ENCODE measurements at regions not wholly inside any gene's neighbourhood (a gene's known extent, or its start where the extent isn't known, plus 50 kb on each side); places are given as distances from the start of the nearest gene placed in this dataset.
A peak's percentile ranks its signal among the peaks of the same experiment; 100 is the strongest.

GRCh38 chr4:153936121-153936520 is 147.2 kb upstream of the SFRP2 start:
- Histone ChIP-seq H3K27me3 (replicated peaks; ENCODE audit: insufficient read depth) (no peaks in the 10 kb centered on the region), H3K4me3 (no peak overlapping the region), H3K36me3 (no peaks in the 10 kb centered on the region), H3K4me1 (replicated peaks) (no peaks in the 10 kb centered on the region), H3K9me3 (no peaks in the 10 kb centered on the region), H3K27ac (no peak overlapping the region)
- no peak for DNase-seq (ENCODE audit: low spot score)
- intact Hi-C loops (cut with DNase I) = no loop called here
- no peak for TF ChIP-seq CTCF (IDR thresholded peaks at IDR 0.05)
- no peak for TF ChIP-seq POLR2AphosphoS5 (IDR thresholded peaks at IDR 0.05)
- no peak for TF ChIP-seq POLR2A (IDR thresholded peaks at IDR 0.05)
- 68% methylated on average over 3 of the region's 3 CpGs for WGBS

GRCh38 chr4:153934688-153935017 is 145.8 kb upstream of the SFRP2 start:
- H3K36me3 ChIP-seq = no peaks in the 10 kb centered on the region
- TF ChIP-seq POLR2AphosphoS5 (IDR thresholded peaks at IDR 0.05) (no peak), POLR2A (IDR thresholded peaks at IDR 0.05) (no peak), CTCF (IDR thresholded peaks at IDR 0.05) (no peak)
- H3K9me3 ChIP-seq = no peaks in the 10 kb centered on the region
- no peaks in the 10 kb centered on the region for H3K4me1 ChIP-seq (replicated peaks)
- no peaks in the 10 kb centered on the region for H3K27me3 ChIP-seq (replicated peaks; ENCODE audit: insufficient read depth)
- peak overlapping the region; percentile 1 to 48 for H3K27ac ChIP-seq
- DNase-seq (ENCODE audit: low spot score) = no peak
- WGBS = 66% methylated on average over 3 of the region's 3 CpGs
- H3K4me3 ChIP-seq = no peak overlapping the region
- intact Hi-C loops (cut with DNase I) = no loop called here

GRCh38 chr4:153933915-153934687 is 145.2 kb upstream of the SFRP2 start:
- H3K36me3 ChIP-seq = no peaks in the 10 kb centered on the region
- H3K4me3 ChIP-seq = no peak overlapping the region
- H3K27ac ChIP-seq = peak overlapping the region; percentile 9 to 48
- TF ChIP-seq POLR2AphosphoS5 (IDR thresholded peaks at IDR 0.05) (no peak), CTCF (IDR thresholded peaks at IDR 0.05) (no peak), POLR2A (IDR thresholded peaks at IDR 0.05) (no peak)
- H3K4me1 ChIP-seq (replicated peaks) = no peaks in the 10 kb centered on the region
- 32% methylated on average over 8 of the region's 8 CpGs for WGBS
- H3K27me3 ChIP-seq (replicated peaks; ENCODE audit: insufficient read depth) = no peaks in the 10 kb centered on the region
- no peak for DNase-seq (ENCODE audit: low spot score)
- no peaks in the 10 kb centered on the region for H3K9me3 ChIP-seq
- intact Hi-C loops (cut with DNase I) = no loop called here

- Histone ChIP-seq H3K9me3 (no peaks in the 10 kb centered on the region), H3K4me3 (no peak overlapping the region), H3K4me1 (replicated peaks) (no peaks in the 10 kb centered on the region), H3K27me3 (replicated peaks; ENCODE audit: insufficient read depth) (no peaks in the 10 kb centered on the region), H3K27ac (no peak overlapping the region), H3K36me3 (no peaks in the 10 kb centered on the region)
- 85% methylated on average over 1 of the region's 1 CpG for WGBS
- intact Hi-C loops (cut with DNase I) = no loop called here
- DNase-seq (ENCODE audit: low spot score) = no peak
- TF ChIP-seq CTCF (IDR thresholded peaks at IDR 0.05) (no peak), POLR2A (IDR thresholded peaks at IDR 0.05) (no peak), POLR2AphosphoS5 (IDR thresholded peaks at IDR 0.05) (no peak)
Observed at GRCh38 chr4:153931804-153932203, 142.9 kb upstream of the SFRP2 start.

GRCh38 chr4:153929675-153930074 is 140.8 kb upstream of the SFRP2 start:
- TF ChIP-seq POLR2A (IDR thresholded peaks at IDR 0.05) = no peak
- H3K27ac ChIP-seq = no peak overlapping the region
- intact Hi-C loops (cut with DNase I) = no loop called here
- H3K4me3 ChIP-seq = no peak overlapping the region
- H3K27me3 ChIP-seq (replicated peaks; ENCODE audit: insufficient read depth) = no peaks in the 10 kb centered on the region
- no peaks in the 10 kb centered on the region for H3K9me3 ChIP-seq
- DNase-seq (ENCODE audit: low spot score) = no peak
- no peaks in the 10 kb centered on the region for H3K36me3 ChIP-seq
- 79% methylated on average over 5 of the region's 5 CpGs for WGBS
- H3K4me1 ChIP-seq (replicated peaks) = no peaks in the 10 kb centered on the region
